Osteocyte (in vitro differentiated cells): ENCODE measurements at regions not wholly inside any gene's neighbourhood (a gene's known extent, or its start where the extent isn't known, plus 50 kb on each side); places are given as distances from the start of the nearest gene placed in this dataset.

Source experiments
- DNase-seq: peaks from one replicate; pipeline ENCODE4 v3.0.0; 2021; ENCODE audit warnings: mixed read lengths; ENCODE audit not compliant: unreplicated experiment; ENCODE audit errors: extremely low spot score
- H3K27ac Mint-ChIP-seq: one replicate; pipeline ENCODE4 v1.8.0; 2021; ENCODE audit warnings: mild to moderate bottlenecking, mixed read lengths; ENCODE audit not compliant: unreplicated experiment
- H3K27me3 Mint-ChIP-seq: one replicate; pipeline ENCODE4 v1.8.0; 2021; ENCODE audit warnings: mixed read lengths; ENCODE audit not compliant: unreplicated experiment
- H3K36me3 Mint-ChIP-seq: one replicate; pipeline ENCODE4 v1.8.0; 2021; ENCODE audit warnings: mixed read lengths; ENCODE audit not compliant: unreplicated experiment
- H3K4me1 Mint-ChIP-seq: one replicate; pipeline ENCODE4 v1.8.0; 2021; ENCODE audit warnings: mixed read lengths; ENCODE audit not compliant: unreplicated experiment
- H3K4me3 Mint-ChIP-seq: one replicate; pipeline ENCODE4 v1.8.0; 2021; ENCODE audit warnings: mild to moderate bottlenecking, moderate library complexity, mixed read lengths; ENCODE audit not compliant: unreplicated experiment
- H3K9me3 Mint-ChIP-seq: one replicate; pipeline ENCODE4 v1.8.0; 2021; ENCODE audit warnings: mixed read lengths; ENCODE audit not compliant: unreplicated experiment
- TF ChIP-seq, protein P1 (sequence below): fragments of 200-600 bp; sonication (generic); IDR thresholded peaks from 2 replicates; pipeline ENCODE4 v1.5.0; 2021; ENCODE audit warnings: antibody characterized with exemption, mild to moderate bottlenecking, moderate library complexity

DNA sequence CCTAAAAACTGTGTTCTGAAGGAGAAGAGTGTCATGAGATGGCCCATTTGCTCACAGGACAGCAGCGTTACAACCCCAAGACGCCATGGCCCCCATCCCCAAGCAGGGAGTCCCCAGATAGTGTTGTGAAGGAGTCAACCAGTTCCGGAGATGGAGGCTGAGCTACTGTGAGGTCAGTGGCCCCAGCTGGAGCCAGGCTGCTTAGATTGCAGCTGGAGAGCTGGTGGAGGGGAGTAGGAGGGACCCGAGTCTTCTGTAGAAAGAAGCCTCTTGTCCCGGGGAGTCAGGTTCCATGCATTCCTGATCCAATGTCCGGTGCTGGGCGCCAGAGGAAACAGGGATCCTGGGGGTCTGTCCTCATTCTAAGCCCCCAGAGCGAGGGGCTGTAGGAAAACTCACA lies 93.5 kb upstream of the SIM2 start:
- DNase-seq = no peak
- Mint-ChIP-seq H3K27me3 (peaks cover 44% of the 10 kb centered on the region), H3K4me3 (no peak overlapping the region), H3K9me3 (peaks cover 4% of the 10 kb centered on the region), H3K36me3 (no peaks in the 10 kb centered on the region), H3K4me1 (peaks cover 3% of the 10 kb centered on the region), H3K27ac (no peak overlapping the region)
- TF ChIP-seq, protein P1, sequence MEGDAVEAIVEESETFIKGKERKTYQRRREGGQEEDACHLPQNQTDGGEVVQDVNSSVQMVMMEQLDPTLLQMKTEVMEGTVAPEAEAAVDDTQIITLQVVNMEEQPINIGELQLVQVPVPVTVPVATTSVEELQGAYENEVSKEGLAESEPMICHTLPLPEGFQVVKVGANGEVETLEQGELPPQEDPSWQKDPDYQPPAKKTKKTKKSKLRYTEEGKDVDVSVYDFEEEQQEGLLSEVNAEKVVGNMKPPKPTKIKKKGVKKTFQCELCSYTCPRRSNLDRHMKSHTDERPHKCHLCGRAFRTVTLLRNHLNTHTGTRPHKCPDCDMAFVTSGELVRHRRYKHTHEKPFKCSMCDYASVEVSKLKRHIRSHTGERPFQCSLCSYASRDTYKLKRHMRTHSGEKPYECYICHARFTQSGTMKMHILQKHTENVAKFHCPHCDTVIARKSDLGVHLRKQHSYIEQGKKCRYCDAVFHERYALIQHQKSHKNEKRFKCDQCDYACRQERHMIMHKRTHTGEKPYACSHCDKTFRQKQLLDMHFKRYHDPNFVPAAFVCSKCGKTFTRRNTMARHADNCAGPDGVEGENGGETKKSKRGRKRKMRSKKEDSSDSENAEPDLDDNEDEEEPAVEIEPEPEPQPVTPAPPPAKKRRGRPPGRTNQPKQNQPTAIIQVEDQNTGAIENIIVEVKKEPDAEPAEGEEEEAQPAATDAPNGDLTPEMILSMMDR = no peak

DNA sequence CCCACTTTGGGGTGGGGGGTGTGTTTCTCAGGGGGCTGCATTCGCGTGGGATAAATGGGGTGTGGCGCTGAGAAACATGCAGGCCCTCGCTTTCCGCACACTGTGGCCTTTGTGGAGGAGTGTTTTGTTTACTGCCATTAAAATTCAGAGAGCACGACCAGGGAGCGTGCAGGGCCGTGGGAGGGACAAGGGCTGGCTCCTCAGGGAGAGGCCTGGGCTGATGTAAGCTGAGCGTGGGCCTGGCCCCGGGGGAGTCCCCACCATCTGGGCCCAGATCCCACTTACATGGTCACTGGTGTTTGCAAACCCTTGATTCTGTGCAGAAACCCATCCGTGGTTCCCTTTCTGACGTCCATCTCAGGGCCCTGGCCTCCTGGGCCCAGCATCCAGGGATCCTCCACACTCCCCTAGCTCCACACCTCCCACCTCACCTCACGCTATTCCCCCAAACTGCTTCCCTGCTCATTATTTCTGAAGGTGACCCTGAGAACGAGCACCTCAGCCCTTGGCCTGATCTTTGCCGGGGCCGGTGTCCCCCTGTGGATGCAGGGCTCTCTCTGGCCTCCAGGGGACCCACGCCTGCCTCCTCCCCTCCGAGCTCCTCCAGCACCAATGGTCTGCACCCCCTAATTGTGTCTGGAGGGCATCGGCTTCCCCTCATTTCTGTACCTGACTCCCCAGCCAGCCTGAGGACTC lies 92.5 kb upstream of the SIM2 start:
- peaks cover 4% of the 10 kb centered on the region for H3K4me1 Mint-ChIP-seq
- peaks cover 42% of the 10 kb centered on the region for H3K27me3 Mint-ChIP-seq
- H3K36me3 Mint-ChIP-seq = no peaks in the 10 kb centered on the region
- H3K9me3 Mint-ChIP-seq = peaks cover 4% of the 10 kb centered on the region
- no peak for DNase-seq
- TF ChIP-seq, protein P1 = no peak
- no peak overlapping the region for H3K4me3 Mint-ChIP-seq
- H3K27ac Mint-ChIP-seq = no peak overlapping the region

GRCh38 chr21:36606983-36607325 lies 92.0 kb upstream of the SIM2 start:
- no peak for DNase-seq
- TF ChIP-seq, protein P1 = no peak
- Mint-ChIP-seq H3K9me3 (peaks cover 4% of the 10 kb centered on the region), H3K36me3 (no peaks in the 10 kb centered on the region), H3K4me3 (no peak overlapping the region), H3K27me3 (peaks cover 46% of the 10 kb centered on the region), H3K4me1 (peaks cover 4% of the 10 kb centered on the region), H3K27ac (no peak overlapping the region)

DNA sequence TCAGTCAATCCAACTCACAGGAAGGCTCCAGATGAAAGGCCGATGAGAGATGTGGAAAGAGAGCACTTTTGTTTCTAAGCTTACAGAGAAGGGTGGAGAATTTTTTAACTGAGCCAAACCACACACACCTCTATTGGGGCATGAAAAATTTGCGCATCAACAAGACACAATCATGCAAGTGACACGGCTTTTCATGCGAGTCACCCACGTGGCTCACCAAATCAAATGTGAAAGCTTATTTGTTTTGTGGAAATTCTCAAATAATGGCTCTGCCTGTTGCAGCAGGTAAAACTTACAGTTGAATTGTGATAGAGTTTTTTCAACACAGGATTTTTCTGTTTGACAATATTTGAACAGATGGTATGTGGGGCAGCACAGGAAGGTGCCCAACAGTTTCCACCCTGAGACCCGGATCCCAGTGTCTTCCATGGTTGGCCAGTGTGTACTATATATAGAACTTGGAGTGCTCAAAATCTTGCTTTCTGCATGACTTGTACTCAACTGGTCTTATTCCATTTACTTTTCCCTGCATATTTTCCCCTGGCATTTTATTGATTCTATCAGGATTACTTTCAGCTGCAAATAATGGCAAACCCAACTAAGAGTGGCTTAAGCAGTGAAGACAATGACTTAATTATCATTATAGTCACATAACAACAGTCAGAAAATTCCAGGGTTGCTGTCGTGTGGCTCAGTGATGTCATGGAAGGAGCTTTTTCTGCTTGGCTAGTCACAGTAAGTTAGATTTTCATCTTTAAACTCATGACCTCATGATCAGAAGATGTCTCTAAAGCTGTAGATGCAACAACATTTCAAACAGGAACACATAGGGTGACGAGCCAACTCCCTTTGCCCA lies 90.6 kb upstream of the SIM2 start:
- DNase-seq = no peak
- H3K9me3 Mint-ChIP-seq = peaks cover 4% of the 10 kb centered on the region
- H3K4me3 Mint-ChIP-seq = no peak overlapping the region
- no peaks in the 10 kb centered on the region for H3K36me3 Mint-ChIP-seq
- TF ChIP-seq, protein P1 = no peak
- H3K27ac Mint-ChIP-seq = no peak overlapping the region
- peaks cover 7% of the 10 kb centered on the region for H3K4me1 Mint-ChIP-seq
- H3K27me3 Mint-ChIP-seq = peaks cover 46% of the 10 kb centered on the region

- no peak overlapping the region for H3K4me3 Mint-ChIP-seq
- no peaks in the 10 kb centered on the region for H3K36me3 Mint-ChIP-seq
- TF ChIP-seq, protein P1 = no peak
- peaks cover 49% of the 10 kb centered on the region for H3K27me3 Mint-ChIP-seq
- no peak for DNase-seq
- H3K27ac Mint-ChIP-seq = no peak overlapping the region
- H3K9me3 Mint-ChIP-seq = peaks cover 4% of the 10 kb centered on the region
- H3K4me1 Mint-ChIP-seq = peaks cover 7% of the 10 kb centered on the region
These were observed 90.1 kb upstream of the SIM2 start for GRCh38 chr21:36608897-36609225.
